Heart left ventricle (tissue), 13 donors: ENCODE measurements at regions not wholly inside any gene's neighbourhood (a gene's known extent, or its start where the extent isn't known, plus 50 kb on each side); places are given as distances from the start of the nearest gene placed in this dataset.

Source experiments
- POLR2A ChIP-seq, 2 donors: fragments of 450-650 bp; IDR thresholded peaks; one replicate each; pipeline ENCODE4 v1.6.1; 2017; ENCODE audit warnings: antibody characterized with exemption in 2 of 2, mild to moderate bottlenecking in 2 of 2, moderate library complexity in 2 of 2
- TF ChIP-seq, protein P1 (sequence below), 12 donors: fragments of 200-600 bp; sonication (generic) in 4 of 12; IDR thresholded peaks; one replicate each; pipeline versions ENCODE4 v1.5.0 to v1.8.0; 2018 to 2022; ENCODE audit warnings: antibody characterized with exemption in 12 of 12, mild to moderate bottlenecking in 5 of 12
- donor health status: ischemic (EF 13 %, LVEDD 7.1; RV severe dilation, severe dysfunction).
- donor health status: DM: no; HTN: yes; CAD: no.
- donor health status: DM: no; HTN: no; CAD: no.
- donor health status: ischemic (EF 25% LVEDD 6.9; RV normal size, moderate dysfunction).
- donor health status: ischemic (EF 25% LVEDD 5.7; RV mildly dilated, moderate dysfunction).
- donor health status: ischemic (EF 35%, LVEDD 5.7; RV mildly dilated, moderate dysfunction).
- donor health status: nonischemic (EF 11% LVEDD 7.7; RV severe dilation, severe dysfunction).
- donor health status: DM: yes; HTN: yes; CAD: no.
- donor health status: PGD.
- donor health status: ischemic (EF 29% LVEDD 5.4; RV normal size, mild dysfunction).
- donor health status: nonischemic (EF 23%, LVEDD 6.1; RV moderate dilation, normal function).

- TF ChIP-seq, protein P1, sequence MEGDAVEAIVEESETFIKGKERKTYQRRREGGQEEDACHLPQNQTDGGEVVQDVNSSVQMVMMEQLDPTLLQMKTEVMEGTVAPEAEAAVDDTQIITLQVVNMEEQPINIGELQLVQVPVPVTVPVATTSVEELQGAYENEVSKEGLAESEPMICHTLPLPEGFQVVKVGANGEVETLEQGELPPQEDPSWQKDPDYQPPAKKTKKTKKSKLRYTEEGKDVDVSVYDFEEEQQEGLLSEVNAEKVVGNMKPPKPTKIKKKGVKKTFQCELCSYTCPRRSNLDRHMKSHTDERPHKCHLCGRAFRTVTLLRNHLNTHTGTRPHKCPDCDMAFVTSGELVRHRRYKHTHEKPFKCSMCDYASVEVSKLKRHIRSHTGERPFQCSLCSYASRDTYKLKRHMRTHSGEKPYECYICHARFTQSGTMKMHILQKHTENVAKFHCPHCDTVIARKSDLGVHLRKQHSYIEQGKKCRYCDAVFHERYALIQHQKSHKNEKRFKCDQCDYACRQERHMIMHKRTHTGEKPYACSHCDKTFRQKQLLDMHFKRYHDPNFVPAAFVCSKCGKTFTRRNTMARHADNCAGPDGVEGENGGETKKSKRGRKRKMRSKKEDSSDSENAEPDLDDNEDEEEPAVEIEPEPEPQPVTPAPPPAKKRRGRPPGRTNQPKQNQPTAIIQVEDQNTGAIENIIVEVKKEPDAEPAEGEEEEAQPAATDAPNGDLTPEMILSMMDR (IDR thresholded peaks at IDR 0.05): no peak
- TF ChIP-seq POLR2A (IDR thresholded peaks at IDR 0.05): no peak
These were observed 284.7 kb upstream of the ROPN1 start for GRCh38 chr3:124276539-124277143.
